H1 (cell line): ENCODE measurements at regions not wholly inside any gene's neighbourhood (a gene's known extent, or its start where the extent isn't known, plus 50 kb on each side); places are given as distances from the start of the nearest gene placed in this dataset.

Experiments
- CTCF ChIA-PET: fragments of 300-600 bp; sonication (Branson Sonifier 250); formaldehyde crosslinking; loops from one replicate; lab custom pipeline; 2021; ENCODE audit not compliant: partially characterized antibody; lab: Charles Lee
- POLR2A ChIA-PET: fragments of 300-600 bp; sonication (Branson Sonifier 250); formaldehyde crosslinking; loops from one replicate; lab custom pipeline; 2021; ENCODE audit warnings: inconsistent platforms; ENCODE audit not compliant: partially characterized antibody; lab: Charles Lee
- DNase-seq, 2 experiments: peaks; one replicate each; pipeline versions ENCODE4 v3.0.0 to v3.0.0-alpha.2; 2010 to 2022; ENCODE audit warnings: low spot score in 2 of 2, low read depth in 1 of 2, mixed read lengths in 1 of 2
- FAIRE-seq: peaks from 2 replicates; lab custom pipeline; 2011; peaks lifted over from hg19 to GRCh38; lab: Jason Lieb, UNC
- H2AFZ ChIP-seq: 2 replicates; pipeline ENCODE4 v1.8.1; 2012; ENCODE audit warnings: low read length, inconsistent platforms
- H2AK5ac ChIP-seq: 2 replicates; pipeline ENCODE4 v1.6.1; 2013; ENCODE audit warnings: low read depth, low read length
- H2BK120ac ChIP-seq: replicated peaks from 2 replicates; pipeline ENCODE3; 2013; ENCODE audit warnings: low read depth, low read length, inconsistent platforms
- H2BK12ac ChIP-seq: 2 replicates; pipeline ENCODE4 v1.6.1; 2013; ENCODE audit warnings: low read depth, low read length
- H2BK15ac ChIP-seq: 2 replicates; pipeline ENCODE4 v1.6.1; 2013; ENCODE audit warnings: low read length
- H2BK20ac ChIP-seq: 2 replicates; pipeline ENCODE4 v1.6.1; 2013; ENCODE audit warnings: low read length
- H2BK5ac ChIP-seq: 2 replicates; pipeline ENCODE4 v1.6.1; 2013; ENCODE audit warnings: low read depth, low read length
- H3K14ac ChIP-seq: 2 replicates; pipeline ENCODE4 v1.6.1; 2013; ENCODE audit warnings: inconsistent platforms; ENCODE audit not compliant: insufficient read length
- H3K18ac ChIP-seq: 2 replicates; pipeline ENCODE4 v1.6.1; 2013; ENCODE audit warnings: low read length; ENCODE audit errors: extremely low read depth
- H3K23ac ChIP-seq: 2 replicates; pipeline ENCODE4 v1.6.1; 2013; ENCODE audit warnings: inconsistent platforms; ENCODE audit not compliant: insufficient read length
- H3K23me2 ChIP-seq: 2 replicates; pipeline ENCODE4 v1.6.1; 2013; ENCODE audit warnings: low read depth, low read length
- H3K27ac ChIP-seq: 2 replicates; pipeline ENCODE4 v1.6.1; 2011; ENCODE audit warnings: low read depth, low read length, inconsistent platforms
- H3K27me3 ChIP-seq, 4 experiments: replicated peaks in 1 of 4; 1 replicate in 1 of 4; 2 replicates in 3 of 4; pipeline versions ENCODE4 v1.6.1 to v1.8.1; 2011 to 2013; ENCODE audit warnings: low read length in 3 of 4, mild to moderate bottlenecking in 3 of 4, inconsistent platforms in 2 of 4, mixed read lengths in 2 of 4, moderate library complexity in 1 of 4; ENCODE audit not compliant: control insufficient read depth in 3 of 4, insufficient read depth in 3 of 4; ENCODE audit errors: extremely low read depth in 1 of 4
- H3K36me3 ChIP-seq, 4 experiments: 2 replicates each; pipeline versions ENCODE4 v1.6.1 to v1.8.1; 2011 to 2013; ENCODE audit warnings: mild to moderate bottlenecking in 4 of 4, low read length in 3 of 4, moderate library complexity in 2 of 4, control low read depth in 1 of 4, inconsistent platforms in 1 of 4; ENCODE audit not compliant: insufficient read depth in 4 of 4, control insufficient read depth in 2 of 4
- H3K4ac ChIP-seq: replicated peaks from 2 replicates; pipeline ENCODE3; 2013; ENCODE audit warnings: low read length, low read depth, mixed read lengths, inconsistent platforms; ENCODE audit not compliant: insufficient read length
- H3K4me1 ChIP-seq, 4 experiments: replicated peaks in 1 of 4; 1 replicate in 1 of 4; 2 replicates in 3 of 4; pipeline versions ENCODE4 v1.6.1 to v1.8.1; 2011 to 2013; ENCODE audit warnings: low read length in 3 of 4, inconsistent platforms in 2 of 4, mixed read lengths in 1 of 4; ENCODE audit not compliant: insufficient read depth in 4 of 4, control insufficient read depth in 3 of 4
- H3K4me2 ChIP-seq, 2 experiments: 2 replicates each; pipeline versions ENCODE4 v1.6.1 to v1.8.1; 2011 to 2013; ENCODE audit warnings: low read depth in 2 of 2, low read length in 2 of 2, control low read depth in 1 of 2, inconsistent platforms in 1 of 2, mild to moderate bottlenecking in 1 of 2; ENCODE audit not compliant: insufficient read depth in 1 of 2
- H3K4me3 ChIP-seq, 4 experiments: fragments of 200-600, 300-600 bp in 1 of 4; sonication (generic), shearing (Covaris generic), sonication (Bioruptor Twin) in 1 of 4; 2 replicates each; pipeline versions ENCODE4 v1.5.1 to v1.8.1; 2011 to 2016; ENCODE audit warnings: low read length in 4 of 4, low read depth in 3 of 4, control low read depth in 2 of 4, inconsistent platforms in 2 of 4, mild to moderate bottlenecking in 2 of 4, mixed read lengths in 1 of 4, moderate library complexity in 1 of 4; ENCODE audit not compliant: insufficient read depth in 2 of 4; ENCODE audit errors: extremely low read depth in 1 of 4
- H3K56ac ChIP-seq: replicated peaks from 2 replicates; pipeline ENCODE3; 2013; ENCODE audit warnings: low read depth, mild to moderate bottlenecking, mixed read lengths, low read length, inconsistent platforms; ENCODE audit not compliant: insufficient read length
- H3K79me1 ChIP-seq: 2 replicates; pipeline ENCODE4 v1.6.1; 2013; ENCODE audit warnings: low read depth, low read length, control low read depth
- H3K79me2 ChIP-seq, 2 experiments: 2 replicates each; pipeline versions ENCODE4 v1.6.1 to v1.8.1; 2012 to 2013; ENCODE audit warnings: low read length in 2 of 2, mild to moderate bottlenecking in 2 of 2, inconsistent platforms in 1 of 2; ENCODE audit not compliant: insufficient read depth in 2 of 2, control insufficient read depth in 1 of 2
- H3K9ac ChIP-seq, 4 experiments: replicated peaks in 1 of 4; 1 replicate in 1 of 4; 2 replicates in 3 of 4; pipeline versions ENCODE4 v1.6.1 to v1.8.1; 2011 to 2013; ENCODE audit warnings: low read depth in 3 of 4, low read length in 3 of 4, control low read depth in 2 of 4, mild to moderate bottlenecking in 2 of 4, moderate library complexity in 2 of 4, inconsistent platforms in 1 of 4; ENCODE audit errors: extremely low read depth in 1 of 4
- H3K9me3 ChIP-seq, 2 experiments: 2 replicates each; pipeline versions ENCODE4 v1.6.1 to v1.8.1; 2012 to 2013; ENCODE audit warnings: mild to moderate bottlenecking in 2 of 2, moderate library complexity in 2 of 2, control low read depth in 1 of 2, inconsistent platforms in 1 of 2, low read depth in 1 of 2, low read length in 1 of 2, mixed read lengths in 1 of 2; ENCODE audit not compliant: insufficient read depth in 2 of 2
- H4K20me1 ChIP-seq, 2 experiments: replicated peaks in 1 of 2; 2 replicates each; pipeline versions ENCODE3 to v1.8.1; 2011 to 2013; ENCODE audit warnings: inconsistent platforms in 2 of 2, low read length in 2 of 2, mild to moderate bottlenecking in 1 of 2; ENCODE audit not compliant: insufficient read depth in 2 of 2, control insufficient read depth in 1 of 2
- H4K5ac ChIP-seq: 2 replicates; pipeline ENCODE4 v1.6.1; 2013; ENCODE audit warnings: low read length, low read depth, mixed read lengths, inconsistent platforms; ENCODE audit not compliant: insufficient read length
- H4K8ac ChIP-seq: 2 replicates; pipeline ENCODE4 v1.8.0; 2013; ENCODE audit warnings: mild to moderate bottlenecking, moderate library complexity, low read length, inconsistent platforms; ENCODE audit not compliant: insufficient read depth; ENCODE audit errors: extremely low read depth
- H4K91ac ChIP-seq: replicated peaks from 2 replicates; pipeline ENCODE3; 2013; ENCODE audit warnings: low read length, mixed read lengths, inconsistent platforms; ENCODE audit not compliant: insufficient read length
- ASH2L ChIP-seq: fragments of 200-600, 300-600 bp; sonication (generic); IDR thresholded peaks from one replicate; pipeline ENCODE4 v1.7.1; 2017; ENCODE audit warnings: low read length
- EGR1 ChIP-seq: IDR thresholded peaks from 2 replicates; pipeline ENCODE4 v1.6.1; 2011; ENCODE audit warnings: low read depth, low read length, borderline replicate concordance
- KDM1A ChIP-seq: fragments of 200-600, 300-600 bp; sonication (generic); IDR thresholded peaks from 2 replicates; pipeline ENCODE4 v1.7.1; 2016; ENCODE audit warnings: mild to moderate bottlenecking, low read length, borderline replicate concordance
- KDM5A ChIP-seq: fragments of 200-600 bp; IDR thresholded peaks from 2 replicates; pipeline ENCODE4 v1.7.1; 2012; ENCODE audit warnings: mild to moderate bottlenecking, low read length, inconsistent platforms, mixed read lengths
- MAX ChIP-seq: IDR thresholded peaks from 2 replicates; pipeline ENCODE4 v1.6.1; 2012; ENCODE audit warnings: inconsistent platforms
- NANOG ChIP-seq: IDR thresholded peaks from 2 replicates; pipeline ENCODE4 v1.6.1; 2011; ENCODE audit warnings: low read length, low read depth, mild to moderate bottlenecking, inconsistent platforms; ENCODE audit not compliant: insufficient read depth, poor library complexity, severe bottlenecking
- NRF1 ChIP-seq: IDR thresholded peaks from 2 replicates; pipeline ENCODE4 v1.6.1; 2011; ENCODE audit warnings: mild to moderate bottlenecking, low read depth, low read length, improper control_type of control experiment
- PHF8 ChIP-seq: fragments of 200-600 bp; sonication (generic); conservative IDR thresholded peaks from 2 replicates; pipeline ENCODE4 v1.7.1; 2012; ENCODE audit warnings: low read depth, mild to moderate bottlenecking, inconsistent platforms, low read length, moderate library complexity
- RAD21 ChIP-seq, 2 experiments: IDR thresholded peaks in 1 of 2; conservative IDR thresholded peaks in 1 of 2; 2 replicates each; pipeline ENCODE4 v1.6.1; 2011; ENCODE audit warnings: low read depth in 2 of 2, low read length in 2 of 2, improper control_type of control experiment in 1 of 2, inconsistent platforms in 1 of 2, mild to moderate bottlenecking in 1 of 2, moderate library complexity in 1 of 2
- RNF2 ChIP-seq: fragments of 200-900, 300-1000 bp; sonication (generic); IDR thresholded peaks from 2 replicates; pipeline ENCODE4 v1.7.1; 2016; ENCODE audit warnings: borderline replicate concordance, low read depth, mild to moderate bottlenecking, antibody characterized with exemption, low read length; ENCODE audit not compliant: poor library complexity, severe bottlenecking; ENCODE audit errors: missing control alignments
- SP4 ChIP-seq: IDR thresholded peaks from 2 replicates; pipeline ENCODE4 v1.6.1; 2012; ENCODE audit warnings: low read length, inconsistent platforms
- TAF1 ChIP-seq: IDR thresholded peaks from 2 replicates; pipeline ENCODE4 v1.6.1; 2011; ENCODE audit warnings: mild to moderate bottlenecking, low read depth, low read length
- USF2 ChIP-seq: IDR thresholded peaks from 2 replicates; pipeline ENCODE4 v1.6.1; 2011; ENCODE audit warnings: low read length, improper control_type of control experiment
- YY1 ChIP-seq: IDR thresholded peaks from 2 replicates; pipeline ENCODE4 v1.6.1; 2011; ENCODE audit warnings: low read depth, mild to moderate bottlenecking, low read length
- WGBS, 2 experiments: shearing (Covaris generic) in 1 of 2; methylation state at CpG; one replicate each; pipeline versions ENCODE4 v1.1.6 to v1.1.7; 2013 to 2015; ENCODE audit warnings: low lambda C conversion rate in 2 of 2, mixed read lengths in 2 of 2, inconsistent platforms in 1 of 2, low coverage in 1 of 2, missing lambda C conversion rate in 1 of 2; ENCODE audit not compliant: insufficient replicate concordance in 2 of 2, insufficient coverage in 1 of 2, insufficient read length in 1 of 2; ENCODE audit errors: extremely low coverage in 1 of 2, missing lambda C conversion rate in 1 of 2; 5-methylcytosine and 5-hydroxymethylcytosine counted together

- H3K27me3 ChIP-seq = no peaks in the 10 kb centered on the region
- H2BK15ac ChIP-seq = no peak overlapping the region
- FAIRE-seq (no peak), DNase-seq (no peak)
- H2AFZ ChIP-seq = no peak overlapping the region
- H3K23me2 ChIP-seq = no peaks in the 10 kb centered on the region
- H3K56ac ChIP-seq = no peak overlapping the region
- no peak overlapping the region for H2AK5ac ChIP-seq
- H2BK20ac ChIP-seq = no peak overlapping the region
- no peaks in the 10 kb centered on the region for H3K4me1 ChIP-seq
- no peak overlapping the region for H2BK12ac ChIP-seq
- H4K91ac ChIP-seq = no peak overlapping the region
- H3K36me3 ChIP-seq = no peaks in the 10 kb centered on the region
- no peaks in the 10 kb centered on the region for H3K79me1 ChIP-seq
- no peaks in the 10 kb centered on the region for H4K20me1 ChIP-seq
- no peak overlapping the region for H3K18ac ChIP-seq
- H3K27ac ChIP-seq = no peak overlapping the region
- no peak overlapping the region for H2BK120ac ChIP-seq
- H3K23ac ChIP-seq = no peak overlapping the region
- H4K5ac ChIP-seq = no peak overlapping the region
- no peak overlapping the region for H4K8ac ChIP-seq
- H3K4me3 ChIP-seq = no peak overlapping the region
- POLR2A ChIA-PET = no interaction called here
- no peaks in the 10 kb centered on the region for H3K79me2 ChIP-seq
- no peak overlapping the region for H3K4ac ChIP-seq
- no peak overlapping the region for H2BK5ac ChIP-seq
- no peak overlapping the region for H3K4me2 ChIP-seq
- CTCF ChIA-PET = no interaction called here
- no peak overlapping the region for H3K9ac ChIP-seq
- 11% methylated on average over 1 of the region's 1 CpG; no CpG with 5 or more reads in 1 of the 2 experiments for WGBS, 2 experiments
- no peak overlapping the region for H3K14ac ChIP-seq
- H3K9me3 ChIP-seq = peaks cover 10 to 44% of the 10 kb centered on the region in 2 experiments; a peak in 2 of 4 replicates
- TF ChIP-seq KDM1A = no peak
- no peak for TF ChIP-seq RAD21 (IDR thresholded peaks at IDR 0.05 in 1 of 2, conservative IDR thresholded peaks at IDR 0.05 in 1 of 2; ENCODE audit: low read depth in 2 of 2, low read length in 2 of 2)
- no peak for TF ChIP-seq NANOG
- no peak for TF ChIP-seq RNF2
- TF ChIP-seq MAX = no peak
- no peak for TF ChIP-seq NRF1
- TF ChIP-seq ASH2L = no peak
- TF ChIP-seq EGR1 = no peak
- TF ChIP-seq SP4 = no peak
- no peak for TF ChIP-seq KDM5A
- no peak for TF ChIP-seq YY1
- no peak for TF ChIP-seq USF2
- TF ChIP-seq TAF1 = no peak
- TF ChIP-seq PHF8 = no peak
Observed at GRCh38 chrX:55335296-55335695, 70.6 kb upstream of the PAGE3 start.
